ENCODE measurements at regions not wholly inside any gene's neighbourhood (a gene's known extent, or its start where the extent isn't known, plus 50 kb on each side); places are given as distances from the start of the nearest gene placed in this dataset.
A peak's percentile ranks its signal among the peaks of the same experiment; 100 is the strongest.
"Not testable (repeated sequence)": the region's sequence is repeated elsewhere in the genome, so short reads cannot be mapped to it uniquely, and the experiment has no call there.

GRCh38 chr17:45585794-45586650 lies 95.5 kb upstream of the PLEKHM1 start:
- ATAC-seq (peak; percentile 93), DNase-seq (ENCODE audit: low spot score) (peak; percentile 65)

GRCh38 chr17:45586651-45586934 lies 96.1 kb upstream of the PLEKHM1 start:
- ATAC-seq; DNase-seq (ENCODE audit: low spot score): not testable (repeated sequence)

- DNase-seq (ENCODE audit: low spot score) (peak; percentile 75), ATAC-seq (peak; percentile 97)
Observed at GRCh38 chr17:45592433-45592923, 102.0 kb upstream of the PLEKHM1 start.

GRCh38 chr17:45596347-45596746 lies 105.8 kb upstream of the PLEKHM1 start:
- DNase-seq (ENCODE audit: low spot score), result not testable (repeated sequence)

GRCh38 chr17:45600052-45601012 lies 109.8 kb upstream of the PLEKHM1 start:
- ATAC-seq; DNase-seq (ENCODE audit: low spot score): not testable (repeated sequence)

More at GRCh38 chr17:45596347-45596746, 105.8 kb upstream of the PLEKHM1 start:
- ATAC-seq, result not testable (repeated sequence)

- not testable (repeated sequence) for ATAC-seq; DNase-seq (ENCODE audit: low spot score)
Observed at GRCh38 chr17:45601013-45601412, 110.5 kb upstream of the PLEKHM1 start.

- ATAC-seq, result peak; percentile 60
- not testable (repeated sequence) for DNase-seq (ENCODE audit: low spot score)
Observed at GRCh38 chr17:45601605-45602539, 111.4 kb upstream of the PLEKHM1 start.

- not testable (repeated sequence) for DNase-seq (ENCODE audit: low spot score); ATAC-seq
Observed at GRCh38 chr17:45605751-45606150, 115.2 kb upstream of the PLEKHM1 start.

GRCh38 chr17:45619984-45620405 lies 129.5 kb upstream of the PLEKHM1 start:
- ATAC-seq, result peak; percentile 100

GRCh38 chr17:45620468-45620867 lies 129.9 kb upstream of the PLEKHM1 start:
- not testable (repeated sequence) for DNase-seq (ENCODE audit: low spot score)
- ATAC-seq, result peak; percentile 71

More at GRCh38 chr17:45619984-45620405, 129.5 kb upstream of the PLEKHM1 start:
- peak; percentile 86 for DNase-seq (ENCODE audit: low spot score)

GRCh38 chr17:45621087-45621486 lies 130.6 kb upstream of the PLEKHM1 start:
- DNase-seq (ENCODE audit: low spot score); ATAC-seq: not testable (repeated sequence)

- not testable (repeated sequence) for ATAC-seq; DNase-seq (ENCODE audit: low spot score)
Observed at GRCh38 chr17:45622295-45622694, 131.8 kb upstream of the PLEKHM1 start.

GRCh38 chr17:45628019-45628418 lies 137.5 kb upstream of the PLEKHM1 start:
- ATAC-seq (no peak), DNase-seq (ENCODE audit: low spot score) (no peak)

- no peak for ATAC-seq
Observed at GRCh38 chr17:45631941-45632340, 141.4 kb upstream of the PLEKHM1 start.

GRCh38 chr17:45639297-45639849 lies 144.7 kb upstream of the CRHR1 start:
- DNase-seq (ENCODE audit: low spot score) (no peak), ATAC-seq (no peak)

More at GRCh38 chr17:45631941-45632340, 141.4 kb upstream of the PLEKHM1 start:
- DNase-seq (ENCODE audit: low spot score), result no peak

- DNase-seq (ENCODE audit: low spot score), result peak; percentile 67
- peak; percentile 97 for ATAC-seq
Observed at GRCh38 chr17:45640141-45640850, 143.8 kb upstream of the CRHR1 start.

- DNase-seq (ENCODE audit: low spot score) (no peak), ATAC-seq (no peak)
Observed at GRCh38 chr17:45641541-45641940, 142.6 kb upstream of the CRHR1 start.

GRCh38 chr17:45643591-45643990 lies 140.5 kb upstream of the CRHR1 start:
- DNase-seq (ENCODE audit: low spot score) (no peak), ATAC-seq (no peak)

GRCh38 chr17:45644637-45645036 lies 139.5 kb upstream of the CRHR1 start:
- DNase-seq (ENCODE audit: low spot score); ATAC-seq: not testable (repeated sequence)
